Activated CD4-positive, CD25-positive, alpha-beta regulatory T cell treated with anti-CD3 and anti-CD28 coated beads, Interleukin-2, amount 50 U/mL, for 24 hours (primary cell): ENCODE measurements at regions not wholly inside any gene's neighbourhood (a gene's known extent, or its start where the extent isn't known, plus 50 kb on each side); places are given as distances from the start of the nearest gene placed in this dataset.
"Not testable (repeated sequence)": the region's sequence is repeated elsewhere in the genome, so short reads cannot be mapped to it uniquely, and the experiment has no call there.

Experiments used
- ATAC-seq, 2 donors: fragments of 150-1000 bp; cut with Tn5 transposase; one replicate each; pipeline ENCODE4 v1.10.0; 2021; ENCODE audit warnings: mild to moderate bottlenecking in 1 of 2, moderate library complexity in 1 of 2

DNA sequence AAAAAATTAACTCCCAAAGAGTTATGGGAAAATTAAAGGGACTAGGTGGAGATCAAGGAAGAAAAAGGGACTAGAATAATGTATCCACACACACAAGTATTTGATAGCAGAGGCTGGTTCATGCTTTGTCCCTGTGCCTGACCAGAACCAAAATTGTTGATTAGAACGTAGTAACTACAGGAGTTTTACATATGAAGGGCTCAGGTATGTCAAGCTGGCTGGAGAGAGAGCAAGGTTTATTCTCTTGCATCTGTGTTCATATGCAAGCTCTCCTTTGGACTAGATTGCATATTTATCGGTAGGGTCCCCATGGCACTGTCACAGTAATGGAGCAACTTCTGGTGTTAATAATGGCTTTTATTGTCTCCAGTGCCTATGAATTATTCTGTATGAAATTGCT lies 239.9 kb upstream of the TRPM3 start:
- ATAC-seq: no peak

DNA sequence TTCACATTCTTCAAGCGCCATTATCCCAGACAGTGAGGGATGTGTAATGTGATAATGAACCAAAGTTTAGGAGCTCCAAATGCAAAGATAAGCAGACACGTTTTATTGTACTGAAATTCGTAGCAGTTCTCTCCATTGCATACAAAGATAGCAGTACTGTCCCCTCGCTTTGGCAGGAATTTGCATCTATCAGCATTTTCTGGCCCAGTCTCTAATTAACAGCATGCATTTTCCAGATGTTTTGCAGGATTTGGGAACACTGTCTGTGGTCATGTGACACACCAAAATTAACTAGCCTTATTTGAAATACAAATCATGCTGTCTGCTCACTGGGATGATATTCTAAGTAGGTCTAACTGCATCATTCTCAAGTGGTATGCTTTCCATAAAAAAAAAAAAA lies 235.9 kb upstream of the TRPM3 start:
- no peak for ATAC-seq

DNA sequence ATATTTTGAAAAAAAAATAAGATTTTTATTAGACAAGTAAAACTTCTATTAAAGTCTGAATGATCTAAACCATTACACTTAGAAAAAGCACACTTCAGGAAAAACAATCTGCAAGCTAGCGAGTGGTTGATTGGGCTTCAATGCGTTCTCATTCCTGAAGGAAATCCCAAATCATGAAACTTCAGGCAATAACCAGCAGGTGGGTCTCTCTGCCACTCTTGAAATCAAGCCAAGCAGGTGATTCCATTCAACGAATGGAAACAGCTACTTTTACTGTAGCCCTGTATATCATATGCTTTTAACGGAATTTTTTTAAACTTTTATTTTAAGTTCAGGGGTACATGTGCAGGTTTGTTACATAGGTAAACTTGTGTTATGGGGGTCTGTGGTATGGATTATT lies 234.5 kb upstream of the TRPM3 start:
- ATAC-seq: no peak

DNA sequence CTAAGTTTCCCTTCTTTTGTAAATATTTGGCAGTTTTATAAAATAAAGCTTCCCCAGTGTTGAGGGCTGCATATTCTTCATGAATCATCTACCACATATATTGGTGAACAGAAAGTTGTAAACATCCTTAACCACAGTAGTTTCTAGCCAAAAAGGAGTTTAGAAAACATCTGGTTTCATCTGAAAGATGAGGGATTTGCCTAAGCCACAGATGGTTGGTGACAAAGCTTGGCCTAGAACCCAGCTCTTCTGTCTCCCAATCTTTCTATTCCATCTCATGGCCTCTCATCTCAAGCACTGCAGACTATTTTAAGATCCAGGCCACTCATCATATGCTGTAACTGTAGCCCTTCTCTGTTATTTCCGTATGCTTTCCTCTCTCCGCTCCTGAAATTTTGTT lies 232.3 kb upstream of the TRPM3 start:
- ATAC-seq: no peak

DNA sequence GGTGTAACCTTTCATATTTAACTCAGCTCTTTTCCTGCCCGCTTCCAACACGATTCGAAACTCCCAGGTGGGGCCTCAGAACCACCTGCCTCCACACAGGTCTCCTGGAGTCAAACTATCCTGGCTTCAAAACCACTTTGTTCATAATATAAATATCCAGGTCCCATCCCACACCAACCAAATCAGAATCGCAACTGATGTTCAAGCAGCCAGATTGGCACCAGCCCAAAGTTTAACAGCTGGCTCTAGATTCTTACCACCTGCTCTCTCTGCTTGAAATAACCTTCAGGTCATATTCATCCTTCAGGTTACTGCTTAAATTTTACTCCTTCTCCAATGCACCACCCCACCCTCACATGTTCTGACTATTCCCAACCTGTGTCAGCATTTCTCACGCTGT lies 231.4 kb upstream of the TRPM3 start:
- ATAC-seq: no peak

DNA sequence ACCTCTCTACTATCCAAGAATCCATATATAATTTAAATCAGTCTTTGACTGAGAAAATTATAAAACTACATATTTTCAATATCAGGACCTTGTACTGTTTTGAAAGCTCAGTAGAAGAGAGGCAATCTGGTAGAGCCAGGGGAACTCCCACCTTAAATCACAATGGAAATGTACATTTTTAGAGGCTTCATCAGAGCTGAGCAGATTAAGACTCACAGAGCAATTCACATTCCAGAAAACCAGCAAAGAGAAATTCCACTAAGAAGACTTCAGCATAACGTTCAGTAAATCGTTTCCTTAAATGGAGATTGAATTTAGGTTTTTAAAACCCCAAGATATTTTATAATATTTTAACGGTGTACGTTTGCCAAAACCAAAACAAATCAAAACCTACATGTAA lies 227.8 kb upstream of the TRPM3 start:
- ATAC-seq: no peak

DNA sequence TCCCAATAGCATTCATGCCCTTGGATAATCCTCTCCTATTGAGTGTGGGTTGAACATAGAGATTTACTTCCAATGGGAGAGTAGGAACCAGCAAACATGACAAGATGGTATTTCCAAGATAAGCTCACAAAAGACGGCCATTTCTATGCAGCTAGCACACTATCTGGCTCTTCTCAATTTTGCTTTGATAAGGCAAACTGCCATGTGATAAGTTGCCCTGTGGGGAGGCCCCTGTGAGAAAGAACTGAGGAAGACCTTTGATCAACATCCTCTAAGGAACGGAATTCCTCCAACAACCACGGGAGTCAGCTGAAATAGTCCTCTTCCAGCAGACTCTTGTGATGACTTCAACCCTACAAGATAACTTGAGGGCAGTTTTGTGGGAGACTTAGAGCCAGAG lies 211.9 kb upstream of the TRPM3 start:
- ATAC-seq: no peak

DNA sequence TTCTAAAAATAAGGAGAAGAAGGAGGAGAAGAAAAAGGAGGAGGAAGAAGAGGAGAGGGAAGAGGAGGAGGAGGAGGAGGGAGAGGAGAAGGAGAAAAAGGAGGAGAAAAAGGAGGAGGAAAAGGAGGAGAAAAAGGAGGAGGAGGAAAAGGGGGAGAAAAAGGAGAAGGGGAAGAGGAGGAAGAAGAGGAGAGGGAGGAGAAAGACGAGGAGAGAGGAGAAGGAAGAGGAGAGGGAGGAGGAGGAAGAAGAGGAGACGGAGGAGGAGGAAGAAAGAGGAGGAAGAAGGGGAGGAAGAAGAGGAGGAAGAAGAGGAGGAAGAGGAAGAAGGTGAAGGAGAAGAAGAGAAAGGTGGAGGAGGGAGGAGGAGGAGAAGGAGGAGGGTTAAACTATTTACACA lies 210.2 kb upstream of the TRPM3 start:
- no peak for ATAC-seq

DNA sequence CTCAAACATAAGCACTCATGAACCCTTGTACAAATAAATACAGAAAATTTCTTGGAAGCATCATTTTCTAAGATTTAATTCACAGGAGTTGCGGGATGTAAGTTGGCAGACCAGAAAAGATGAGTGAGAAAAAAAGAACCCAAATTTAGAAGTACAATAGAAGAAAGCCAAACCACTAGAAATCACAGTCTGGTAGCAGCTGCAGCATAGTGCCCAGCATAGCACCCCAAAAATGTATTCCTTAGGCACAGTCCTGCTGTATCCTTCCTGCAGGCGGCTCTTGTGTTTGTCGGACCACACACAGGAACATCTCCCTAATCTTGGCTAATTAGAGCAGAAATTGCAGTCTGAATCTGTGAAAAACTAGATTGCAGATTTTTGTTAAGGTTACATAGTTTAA lies 208.5 kb upstream of the TRPM3 start:
- ATAC-seq: no peak

DNA sequence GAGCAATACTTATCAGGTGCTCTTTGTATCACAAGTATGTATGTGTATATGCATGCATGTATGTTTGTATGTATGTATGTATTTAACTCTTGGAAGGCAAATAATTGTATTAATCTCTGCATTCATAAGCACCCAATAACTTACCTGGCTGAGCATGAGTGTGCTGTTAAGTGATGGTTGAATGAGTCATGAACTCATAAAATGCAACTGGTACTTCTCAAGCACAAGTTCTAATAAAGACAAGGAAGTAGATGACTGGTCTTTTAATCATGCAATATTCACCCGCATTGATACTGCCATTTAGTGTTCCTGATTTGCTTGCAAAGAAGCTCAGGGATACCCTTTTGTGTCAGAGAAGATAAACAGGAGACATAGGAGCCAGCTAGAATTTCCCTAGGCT lies 204.9 kb upstream of the TRPM3 start:
- ATAC-seq: no peak

DNA sequence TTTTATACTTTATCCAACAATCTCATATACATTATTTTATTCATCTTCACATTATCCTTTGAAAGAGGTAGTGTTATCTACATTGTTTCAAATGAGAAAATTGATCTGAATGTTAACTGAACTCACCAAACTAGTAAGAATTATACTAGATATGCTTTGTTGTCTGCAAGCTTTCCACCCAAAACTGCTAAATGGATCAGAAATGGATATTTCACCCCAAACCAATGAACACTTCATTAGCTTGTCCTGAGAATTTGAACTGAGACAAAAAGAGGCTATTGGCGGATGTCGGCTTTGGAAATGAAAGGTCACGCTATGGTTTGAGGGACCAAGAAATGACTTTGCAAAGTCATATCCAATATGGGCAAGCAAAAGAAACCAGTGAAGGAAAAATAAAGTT lies 201.9 kb upstream of the TRPM3 start:
- no peak for ATAC-seq

DNA sequence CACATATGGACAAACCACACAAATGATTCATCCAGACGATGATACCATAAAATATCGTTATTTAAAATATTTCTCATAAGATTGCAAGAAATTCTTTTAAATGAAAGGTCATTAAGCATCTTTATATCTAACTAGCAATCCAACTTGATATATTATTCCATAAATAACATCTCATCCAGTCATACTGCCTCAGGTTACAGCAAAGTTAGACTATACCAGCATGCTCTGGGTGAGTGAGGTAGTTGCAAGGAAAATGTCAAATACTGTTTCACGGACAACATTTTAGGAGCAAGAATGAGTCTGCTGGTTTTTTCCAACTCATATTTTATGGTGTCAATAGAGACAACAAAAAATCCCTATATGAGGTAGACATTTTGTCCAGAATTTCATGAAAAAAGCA lies 200.9 kb upstream of the TRPM3 start:
- no peak for ATAC-seq

DNA sequence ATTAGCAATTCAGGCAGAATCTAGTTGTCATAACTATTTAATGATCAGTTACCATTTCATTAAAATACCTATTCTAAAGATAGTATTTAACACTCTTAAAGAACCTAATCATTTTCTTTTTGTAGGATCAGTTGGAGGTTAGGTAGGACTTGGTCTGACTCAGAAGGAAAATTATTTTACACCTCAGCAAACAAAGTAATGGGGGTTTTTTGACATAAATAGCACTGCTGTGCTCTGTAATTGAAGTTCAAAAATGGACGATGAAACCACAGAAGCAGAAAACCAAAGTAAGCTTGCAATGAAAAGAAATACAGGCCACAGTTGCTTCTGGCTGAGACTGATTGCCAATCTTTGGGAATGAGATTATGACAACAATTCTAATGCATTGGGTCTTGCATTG lies 187.0 kb upstream of the TRPM3 start:
- no peak for ATAC-seq

DNA sequence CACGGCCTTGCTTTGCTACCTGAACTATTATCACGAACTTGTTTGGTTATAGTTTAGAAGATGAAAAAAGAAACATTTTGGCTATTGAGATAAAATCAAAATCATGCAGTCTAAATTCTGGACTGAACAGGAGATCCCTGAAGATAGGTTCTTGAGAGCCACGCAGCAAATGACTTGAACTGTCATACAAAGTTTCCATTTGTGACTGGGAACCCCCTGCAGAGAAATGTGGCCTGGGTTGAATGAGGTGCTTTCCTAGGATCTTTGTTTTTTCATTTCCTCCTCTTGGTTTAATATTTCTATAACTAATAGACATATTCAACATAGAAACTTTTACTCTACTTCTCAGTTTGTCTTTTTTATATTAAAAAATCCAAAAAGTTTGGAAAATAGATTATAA lies 184.7 kb upstream of the TRPM3 start:
- no peak for ATAC-seq

DNA sequence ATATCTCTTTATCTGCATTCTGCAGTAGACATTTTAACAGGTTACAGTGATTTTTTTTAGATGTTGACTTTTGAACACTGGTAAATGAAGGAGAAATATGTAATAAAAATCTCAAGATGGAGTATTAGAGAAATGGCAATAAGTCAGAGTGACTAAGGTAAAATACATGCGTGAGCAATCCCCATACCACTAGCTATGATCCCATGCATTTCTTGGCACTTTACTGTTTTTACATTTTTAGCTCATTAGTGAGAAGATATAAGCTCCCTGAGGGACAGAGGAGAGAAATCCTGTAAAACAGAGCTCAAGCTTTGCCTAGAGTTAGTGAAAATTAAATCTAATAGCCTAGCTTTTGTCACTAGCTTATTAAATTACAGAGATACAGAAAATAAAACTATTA lies 181.9 kb upstream of the TRPM3 start:
- no peak for ATAC-seq

DNA sequence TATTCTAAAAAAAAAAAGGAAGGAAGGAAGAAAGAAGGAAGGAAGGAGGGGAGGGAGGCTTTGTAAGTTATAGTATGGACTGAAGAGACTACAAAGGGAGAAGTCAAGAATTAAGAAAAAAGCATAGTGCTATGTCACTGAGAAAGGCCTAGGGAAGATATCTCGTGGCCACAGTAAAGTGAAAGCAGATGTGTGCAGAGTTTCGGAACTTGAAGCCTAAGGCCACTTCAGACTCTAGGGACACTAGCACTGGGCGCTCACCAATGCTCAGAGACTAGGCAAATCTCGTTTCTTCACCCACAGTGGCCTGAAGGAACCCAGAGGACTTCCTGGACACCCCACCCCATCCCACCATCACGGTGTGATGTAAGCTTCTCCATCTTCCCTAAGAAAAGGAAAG lies 181.4 kb upstream of the TRPM3 start:
- no peak for ATAC-seq

DNA sequence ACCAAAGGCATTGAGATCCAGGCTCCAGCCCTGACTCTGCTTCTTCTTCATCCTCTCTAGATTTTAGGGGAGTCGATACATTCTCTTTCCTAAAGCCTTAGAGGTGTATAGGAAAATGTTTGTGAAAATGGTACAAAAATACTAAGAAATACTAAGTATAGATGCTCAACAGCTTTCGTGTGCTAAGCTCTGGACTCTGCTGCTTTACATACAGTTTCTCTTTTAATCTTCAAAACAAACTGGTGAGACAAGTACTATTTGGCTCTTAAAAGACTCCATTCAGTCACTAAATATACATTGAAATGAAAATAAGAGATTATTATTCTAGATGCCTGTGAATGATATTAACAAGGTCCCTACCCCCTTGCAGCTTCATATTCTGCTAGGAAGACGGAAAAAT lies 174.5 kb upstream of the TRPM3 start:
- ATAC-seq: no peak

DNA sequence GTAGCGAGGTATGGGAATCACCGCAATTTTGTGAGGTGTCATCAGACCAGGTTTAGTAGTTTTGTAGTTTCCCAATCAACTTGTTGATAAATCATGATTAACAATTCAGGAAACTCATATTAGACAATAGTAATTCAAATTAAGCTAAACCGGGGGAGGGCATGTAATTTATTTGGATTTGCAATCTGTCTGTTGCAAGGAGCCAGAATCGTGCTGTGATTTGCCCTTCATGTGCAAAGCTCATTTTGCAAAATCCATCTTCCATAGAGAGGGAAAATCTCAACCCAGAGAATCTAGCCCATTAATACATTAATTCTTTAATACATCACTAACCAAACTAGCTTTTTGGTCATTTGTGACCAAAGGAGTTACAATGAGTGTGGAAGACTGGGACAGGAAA lies 164.7 kb upstream of the TRPM3 start:
- no peak for ATAC-seq

DNA sequence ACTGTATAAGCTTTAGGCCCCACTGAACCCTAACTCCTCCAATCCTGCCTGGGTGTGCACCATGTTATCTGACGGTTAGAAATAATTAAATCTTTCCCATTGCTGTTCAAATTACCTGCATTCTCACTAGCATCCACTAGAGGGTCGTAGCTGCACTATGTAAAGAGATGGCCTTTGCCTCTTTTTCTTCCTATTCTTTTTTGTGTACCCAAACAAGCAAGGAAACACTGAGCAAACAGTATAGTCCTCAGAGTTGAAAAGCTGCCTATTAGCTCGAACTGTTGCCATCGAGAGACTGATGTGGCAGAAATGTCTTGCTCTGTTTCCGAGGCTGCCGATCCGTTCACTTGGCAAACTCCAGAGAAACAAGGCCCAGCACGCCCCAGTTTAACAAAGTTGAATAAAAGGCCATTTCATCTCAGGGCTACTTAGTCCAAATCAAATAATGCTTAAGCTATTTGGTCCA lies 163.8 kb upstream of the TRPM3 start:
- peak in 1 of 2 donors; percentile 38 for ATAC-seq

DNA sequence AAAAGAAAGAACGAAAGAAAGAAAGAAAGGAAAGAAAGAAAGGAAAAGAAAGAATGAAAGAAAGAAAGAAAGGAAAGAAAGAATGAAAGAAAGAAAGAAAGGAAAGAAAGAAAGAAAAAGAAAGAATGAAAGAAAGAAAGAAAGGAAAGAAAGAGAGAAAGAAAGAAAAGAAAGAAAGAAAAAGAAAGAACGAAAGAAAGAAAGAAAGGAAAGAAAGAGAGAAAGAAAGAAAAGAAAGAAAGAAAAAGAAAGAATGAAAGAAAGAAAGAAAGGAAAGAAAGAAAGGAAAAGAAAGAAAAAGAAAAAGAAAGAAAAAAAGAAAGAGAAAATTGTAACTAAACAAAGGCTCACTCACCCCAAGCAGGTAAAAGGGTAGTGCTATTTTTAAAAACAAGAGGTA lies 160.7 kb upstream of the TRPM3 start:
- not testable (repeated sequence) for ATAC-seq

DNA sequence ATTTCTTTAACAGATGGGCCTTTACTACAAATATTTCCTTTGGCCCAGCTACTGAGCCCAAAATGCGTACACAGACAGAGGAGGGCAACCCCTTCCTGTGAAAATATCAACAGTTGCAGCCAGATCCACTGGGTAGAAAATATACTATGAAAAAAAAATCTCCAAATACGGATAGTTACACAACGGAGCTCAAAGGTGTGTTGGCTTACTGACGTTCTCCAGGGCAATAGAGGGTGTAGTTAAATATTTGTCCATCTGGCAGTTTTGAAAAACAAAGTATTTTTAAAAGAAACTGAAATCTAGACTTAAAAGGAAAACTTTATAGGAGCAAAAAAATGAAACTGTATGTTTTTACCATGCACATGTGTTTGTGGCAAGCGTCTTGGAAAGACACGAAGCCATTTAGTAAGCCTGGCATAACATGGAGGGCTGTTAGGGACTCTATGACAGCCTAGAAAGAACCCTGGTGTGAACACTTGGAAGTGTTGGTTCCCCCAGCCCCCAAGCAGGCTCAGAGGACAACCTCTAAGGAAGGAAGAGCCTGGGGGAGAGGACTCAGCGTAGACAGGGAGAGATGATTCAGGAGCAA lies 157.8 kb upstream of the TRPM3 start:
- ATAC-seq: no peak

DNA sequence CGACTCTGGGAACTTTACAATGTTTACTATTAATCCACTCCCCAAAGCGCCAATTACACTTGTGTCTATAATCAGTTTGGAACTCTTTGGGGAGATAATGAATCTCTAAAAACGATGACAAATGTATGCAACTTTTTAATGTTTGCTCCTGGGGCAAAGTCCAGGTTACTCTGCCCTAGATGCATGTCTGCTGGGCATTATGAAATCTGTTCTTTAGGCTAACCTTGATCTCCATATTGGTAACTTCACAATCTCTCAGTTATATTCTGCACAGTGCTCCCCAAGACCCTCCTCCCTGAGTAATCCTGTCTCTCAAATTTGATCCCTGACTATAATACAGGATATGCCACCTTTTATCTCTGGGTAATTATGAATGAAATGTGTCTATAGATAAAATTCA lies 152.2 kb upstream of the TRPM3 start:
- ATAC-seq: no peak

DNA sequence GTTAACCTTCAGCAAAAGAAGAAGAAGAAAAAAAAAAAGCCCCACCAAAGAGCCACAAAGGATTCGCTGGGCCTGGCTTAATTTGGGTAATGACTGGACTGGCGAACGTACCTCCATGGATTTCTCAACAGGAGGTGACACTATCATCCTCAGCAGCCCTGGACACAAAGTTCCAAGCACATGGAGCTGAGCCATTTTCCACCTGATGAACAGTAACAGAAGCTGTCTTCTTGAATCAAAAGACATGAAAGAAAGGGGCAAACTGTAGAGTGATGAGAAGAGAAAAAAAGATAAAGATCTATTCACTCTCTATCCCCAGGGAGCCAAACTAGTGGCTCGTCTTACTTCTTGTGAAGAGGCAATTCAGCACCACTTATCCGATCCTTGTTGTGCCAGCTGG lies 150.2 kb upstream of the TRPM3 start:
- no peak for ATAC-seq

DNA sequence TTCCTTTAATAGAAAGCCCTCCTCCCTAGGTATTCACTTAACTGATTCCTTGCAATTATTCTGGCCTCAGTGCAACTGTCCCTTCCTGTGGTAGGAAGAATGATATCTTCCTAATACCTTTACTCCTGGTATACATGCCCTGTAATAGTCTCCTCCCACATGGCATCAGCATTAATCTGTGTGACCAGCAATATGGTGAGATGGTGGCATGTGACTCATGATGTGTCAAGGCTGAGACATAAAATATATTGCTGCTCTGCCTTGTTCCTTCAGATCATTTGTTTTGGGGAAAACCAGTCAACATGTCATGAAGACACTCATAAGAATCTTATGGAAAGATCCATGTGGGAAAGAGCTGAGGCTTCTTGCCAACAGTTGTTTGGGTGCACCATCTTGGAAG lies 149.1 kb upstream of the TRPM3 start:
- no peak for ATAC-seq

DNA sequence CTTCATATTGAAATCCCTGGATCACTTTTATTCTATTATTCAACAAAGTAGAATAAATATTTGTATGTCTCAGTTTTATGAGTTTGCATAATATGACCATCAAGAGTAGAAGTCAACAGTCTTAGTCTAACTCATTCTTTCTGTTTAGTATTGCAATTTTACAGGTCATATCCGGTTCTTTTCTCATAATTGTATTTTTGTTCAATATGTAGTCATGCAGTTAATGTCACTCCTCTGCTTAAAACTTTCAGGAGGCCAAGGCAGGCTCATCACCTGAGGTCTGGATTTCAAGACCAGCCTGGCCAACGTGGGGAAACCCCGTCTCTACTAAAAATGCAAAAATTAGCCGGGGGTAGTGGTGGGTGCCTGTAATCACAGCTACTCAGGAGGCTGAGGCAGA lies 148.4 kb upstream of the TRPM3 start:
- ATAC-seq: no peak
